GM12891 (cell line): ENCODE measurements at regions not wholly inside any gene's neighbourhood (a gene's known extent, or its start where the extent isn't known, plus 50 kb on each side); places are given as distances from the start of the nearest gene placed in this dataset.

Experiments
- POLR2A ChIP-seq: IDR thresholded peaks from 2 replicates; pipeline ENCODE4 v1.6.1; 2011; ENCODE audit warnings: low read depth, low read length, control low read depth
- POLR2AphosphoS5 ChIP-seq: IDR thresholded peaks from 2 replicates; pipeline ENCODE4 v1.6.1; 2011; ENCODE audit warnings: low read depth, low read length, control low read depth

- TF ChIP-seq POLR2A (no peak), POLR2AphosphoS5 (no peak)
Measured at GRCh38 chr11:130700092-130700491, 216.2 kb downstream of the SNX19 start.
